GM23338 (cell line): ENCODE measurements at regions not wholly inside any gene's neighbourhood (a gene's known extent, or its start where the extent isn't known, plus 50 kb on each side); places are given as distances from the start of the nearest gene placed in this dataset.
A peak's percentile ranks its signal among the peaks of the same experiment; 100 is the strongest.
"Not testable (repeated sequence)": the region's sequence is repeated elsewhere in the genome, so short reads cannot be mapped to it uniquely, and the experiment has no call there.

ENCODE experiments used
- ATAC-seq: fragments of 200-7000 bp; cut with Tn5 transposase; 3 replicates; pipeline ENCODE4 v1.9.1; 2020
- DNase-seq: peaks from one replicate; pipeline ENCODE4 v3.0.0-alpha.2; 2015; ENCODE audit warnings: low spot score
- H2AFZ ChIP-seq: fragments of 200-600 bp; sonication (generic); 2 replicates; pipeline ENCODE4 v1.8.0; 2016; ENCODE audit warnings: antibody characterized with exemption, mild to moderate bottlenecking, moderate library complexity
- H3F3A ChIP-seq: fragments of 200-600 bp; sonication (generic); replicated peaks from 2 replicates; pipeline ENCODE4 v1.8.0; 2017; ENCODE audit warnings: antibody characterized with exemption, mixed run types, low read depth
- H3K27ac ChIP-seq: fragments of 200-600 bp; sonication (generic); 2 replicates; pipeline ENCODE4 v1.6.1; 2016; ENCODE audit warnings: low read depth
- H3K27me3 ChIP-seq: fragments of 200-600 bp; sonication (generic); 2 replicates; pipeline ENCODE4 v1.8.0; 2016; ENCODE audit warnings: mild to moderate bottlenecking, mixed run types, moderate library complexity; ENCODE audit not compliant: insufficient read depth
- H3K36me3 ChIP-seq: fragments of 200-600 bp; sonication (generic); 2 replicates; pipeline ENCODE4 v1.8.0; 2016; ENCODE audit warnings: mild to moderate bottlenecking; ENCODE audit not compliant: insufficient read depth
- H3K4me1 ChIP-seq: fragments of 200-600 bp; sonication (generic); 2 replicates; pipeline ENCODE4 v1.8.0; 2016; ENCODE audit warnings: mild to moderate bottlenecking, moderate library complexity; ENCODE audit not compliant: insufficient read depth
- H3K4me2 ChIP-seq: fragments of 200-600 bp; sonication (generic); 2 replicates; pipeline ENCODE4 v1.7.1; 2017; ENCODE audit warnings: mixed run types
- H3K4me3 ChIP-seq: fragments of 200-600 bp; sonication (generic); 2 replicates; pipeline ENCODE4 v1.6.1; 2016; ENCODE audit warnings: mixed run types
- H3K79me2 ChIP-seq: fragments of 200-600 bp; sonication (generic); replicated peaks from 2 replicates; pipeline ENCODE4 v1.8.0; 2017; ENCODE audit warnings: mild to moderate bottlenecking; ENCODE audit not compliant: insufficient read depth
- H3K9me2 ChIP-seq: fragments of 200-600 bp; sonication (generic); 2 replicates; pipeline ENCODE4 v1.8.0; 2017; ENCODE audit not compliant: insufficient read depth
- H4K20me1 ChIP-seq: fragments of 200-600 bp; sonication (generic); replicated peaks from 2 replicates; pipeline ENCODE4 v1.8.0; 2017; ENCODE audit warnings: mild to moderate bottlenecking; ENCODE audit not compliant: insufficient read depth
- H3K27ac Mint-ChIP-seq: 2 replicates; pipeline ENCODE4 v1.8.0; 2020; ENCODE audit warnings: inconsistent platforms, mild to moderate bottlenecking, moderate library complexity, mixed read lengths
- H3K27me3 Mint-ChIP-seq: 3 replicates; pipeline ENCODE4 v1.8.0; 2022; ENCODE audit warnings: low read depth, mild to moderate bottlenecking, moderate library complexity, mixed read lengths, inconsistent platforms; ENCODE audit not compliant: insufficient read depth, poor library complexity
- H3K36me3 Mint-ChIP-seq: 3 replicates; pipeline ENCODE4 v1.8.0; 2021; ENCODE audit warnings: low read depth, mild to moderate bottlenecking, inconsistent platforms, moderate library complexity, mixed read lengths
- H3K4me1 Mint-ChIP-seq: 3 replicates; pipeline ENCODE4 v1.8.0; 2020; ENCODE audit warnings: mild to moderate bottlenecking, inconsistent platforms, mixed read lengths
- H3K4me3 Mint-ChIP-seq: 3 replicates; pipeline ENCODE4 v1.8.0; 2021; ENCODE audit warnings: moderate library complexity, mild to moderate bottlenecking, inconsistent platforms, mixed read lengths
- H3K9me3 Mint-ChIP-seq: 3 replicates; pipeline ENCODE4 v1.8.0; 2020; ENCODE audit warnings: moderate library complexity, mild to moderate bottlenecking, inconsistent platforms, mixed read lengths
- POLR2AphosphoS5 ChIP-seq: IDR thresholded peaks from 2 replicates; pipeline ENCODE4 v1.6.1; 2016; ENCODE audit warnings: antibody characterized with exemption, low read depth
- ZNF114 ChIP-seq: fragments of 250-450 bp; sonication (Bioruptor Pico); IDR thresholded peaks from 2 replicates; pipeline ENCODE4 v1.5.0; 2020; ENCODE audit warnings: mild to moderate bottlenecking, moderate library complexity
- TF ChIP-seq, protein P1 (sequence below), 2 experiments: fragments of 200-600 bp in 1 of 2; sonication (generic) in 1 of 2; conservative IDR thresholded peaks; 2 replicates each; pipeline versions ENCODE4 v1.5.1 to v1.6.1; 2016 to 2017; ENCODE audit warnings: antibody characterized with exemption in 2 of 2, low read depth in 2 of 2, mild to moderate bottlenecking in 2 of 2, moderate library complexity in 1 of 2
- TF ChIP-seq, protein P2 (sequence below): fragments of 250-450 bp; sonication (Bioruptor Pico); IDR thresholded peaks from 2 replicates; pipeline ENCODE4 v1.5.0; 2020; ENCODE audit warnings: mild to moderate bottlenecking, moderate library complexity

DNA sequence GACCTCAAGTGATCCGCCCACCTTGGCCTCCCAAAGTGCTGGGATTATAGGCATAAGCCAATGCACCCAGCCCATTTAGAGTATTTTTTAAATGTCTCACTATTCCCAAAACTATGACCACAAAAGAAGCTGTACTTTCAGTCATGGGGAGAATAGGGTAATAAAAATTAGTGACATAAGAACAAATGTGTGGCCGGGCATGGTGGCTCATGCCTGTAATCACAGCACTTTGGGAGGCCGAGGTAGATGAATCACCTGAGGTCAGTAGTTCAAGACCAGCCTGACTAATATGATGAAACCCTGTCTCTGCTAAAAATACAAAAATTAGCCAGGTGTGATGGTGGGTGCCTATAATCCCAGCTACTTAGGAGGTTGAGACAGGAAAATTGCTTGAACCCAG, 402.3 kb downstream of the PSAT1 start:
- not testable (repeated sequence) for H3K4me3 Mint-ChIP-seq, H3K36me3 Mint-ChIP-seq, H3K9me2 ChIP-seq, H4K20me1 ChIP-seq, H3K27me3 Mint-ChIP-seq, H3K4me2 ChIP-seq, H3K9me3 Mint-ChIP-seq, H3K4me1 ChIP-seq, H3K4me1 Mint-ChIP-seq, H3K36me3 ChIP-seq, H2AFZ ChIP-seq, DNase-seq, H3F3A ChIP-seq, H3K27me3 ChIP-seq, H3K27ac ChIP-seq, H3K4me3 ChIP-seq, ATAC-seq, H3K79me2 ChIP-seq, H3K27ac Mint-ChIP-seq

GRCh38 chr9:78704153-78704552, 407.2 kb downstream of the PSAT1 start:
- not testable (repeated sequence) for H3K4me1 ChIP-seq, H3K9me2 ChIP-seq, H3K36me3 Mint-ChIP-seq, H4K20me1 ChIP-seq, H3K27ac ChIP-seq, H3K36me3 ChIP-seq, H3K27me3 ChIP-seq, H3F3A ChIP-seq, H3K4me1 Mint-ChIP-seq, H2AFZ ChIP-seq, H3K4me3 ChIP-seq, H3K79me2 ChIP-seq, H3K9me3 Mint-ChIP-seq, H3K27me3 Mint-ChIP-seq, H3K4me3 Mint-ChIP-seq, H3K4me2 ChIP-seq
- ATAC-seq (peak; percentile 72), DNase-seq (peak; percentile 79)
- peak overlapping the region; percentile 16; the same call in 1 of the 2 replicates for H3K27ac Mint-ChIP-seq
- TF ChIP-seq, protein P1, sequence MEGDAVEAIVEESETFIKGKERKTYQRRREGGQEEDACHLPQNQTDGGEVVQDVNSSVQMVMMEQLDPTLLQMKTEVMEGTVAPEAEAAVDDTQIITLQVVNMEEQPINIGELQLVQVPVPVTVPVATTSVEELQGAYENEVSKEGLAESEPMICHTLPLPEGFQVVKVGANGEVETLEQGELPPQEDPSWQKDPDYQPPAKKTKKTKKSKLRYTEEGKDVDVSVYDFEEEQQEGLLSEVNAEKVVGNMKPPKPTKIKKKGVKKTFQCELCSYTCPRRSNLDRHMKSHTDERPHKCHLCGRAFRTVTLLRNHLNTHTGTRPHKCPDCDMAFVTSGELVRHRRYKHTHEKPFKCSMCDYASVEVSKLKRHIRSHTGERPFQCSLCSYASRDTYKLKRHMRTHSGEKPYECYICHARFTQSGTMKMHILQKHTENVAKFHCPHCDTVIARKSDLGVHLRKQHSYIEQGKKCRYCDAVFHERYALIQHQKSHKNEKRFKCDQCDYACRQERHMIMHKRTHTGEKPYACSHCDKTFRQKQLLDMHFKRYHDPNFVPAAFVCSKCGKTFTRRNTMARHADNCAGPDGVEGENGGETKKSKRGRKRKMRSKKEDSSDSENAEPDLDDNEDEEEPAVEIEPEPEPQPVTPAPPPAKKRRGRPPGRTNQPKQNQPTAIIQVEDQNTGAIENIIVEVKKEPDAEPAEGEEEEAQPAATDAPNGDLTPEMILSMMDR (conservative IDR thresholded peaks at IDR 0.05; ENCODE audit: low read depth in 2 of 2), result peak; percentile 61 to 76

- Histone ChIP-seq H4K20me1 (no peaks in the 10 kb centered on the region), H2AFZ (no peak overlapping the region), H3F3A (no peaks in the 10 kb centered on the region), H3K4me3 (no peak overlapping the region), H3K4me2 (no peak overlapping the region), H3K27ac (no peak overlapping the region), H3K27me3 (no peaks in the 10 kb centered on the region), H3K9me2 (peaks cover 3% of the 10 kb centered on the region; the same call in 1 of the 2 replicates), H3K79me2 (no peaks in the 10 kb centered on the region), H3K36me3 (no peaks in the 10 kb centered on the region), H3K4me1 (no peaks in the 10 kb centered on the region)
- Mint-ChIP-seq H3K36me3 (0 out of 3 replicates have a peak, but pooled peaks cover 4% of the 10 kb centered on the region), H3K4me3 (no peak overlapping the region), H3K4me1 (peaks cover 3% of the 10 kb centered on the region), H3K9me3 (no peaks in the 10 kb centered on the region), H3K27ac (no peak overlapping the region), H3K27me3 (no peaks in the 10 kb centered on the region)
- ATAC-seq, result no peak
- no peak for DNase-seq
- TF ChIP-seq ZNF114 (CRISPR knock-in tag), result no peak
- no peak for TF ChIP-seq POLR2AphosphoS5
Observed at GRCh38 chr9:78707080-78707479, 410.2 kb downstream of the PSAT1 start.

- H3K27ac ChIP-seq, result no peak overlapping the region
- no peaks in the 10 kb centered on the region for H4K20me1 ChIP-seq
- H3K9me3 Mint-ChIP-seq, result no peaks in the 10 kb centered on the region
- ATAC-seq (no peak), DNase-seq (no peak)
- 0 out of 3 replicates have a peak, but pooled peaks cover 4% of the 10 kb centered on the region for H3K36me3 Mint-ChIP-seq
- H3K27me3 ChIP-seq, result no peaks in the 10 kb centered on the region
- H3K4me3 Mint-ChIP-seq, result no peak overlapping the region
- H3K79me2 ChIP-seq, result no peaks in the 10 kb centered on the region
- no peak overlapping the region for H3K4me2 ChIP-seq
- no peak overlapping the region for H3K4me3 ChIP-seq
- H3K27ac Mint-ChIP-seq, result no peak overlapping the region
- peaks cover 3% of the 10 kb centered on the region; the same call in 1 of the 2 replicates for H3K9me2 ChIP-seq
- H3K4me1 Mint-ChIP-seq, result peaks cover 7% of the 10 kb centered on the region
- H2AFZ ChIP-seq, result no peak overlapping the region
- H3F3A ChIP-seq, result no peaks in the 10 kb centered on the region
- H3K4me1 ChIP-seq, result peaks cover 3% of the 10 kb centered on the region; the same call in 1 of the 2 replicates
- H3K27me3 Mint-ChIP-seq, result no peaks in the 10 kb centered on the region
- H3K36me3 ChIP-seq, result no peaks in the 10 kb centered on the region
- TF ChIP-seq, protein P2, sequence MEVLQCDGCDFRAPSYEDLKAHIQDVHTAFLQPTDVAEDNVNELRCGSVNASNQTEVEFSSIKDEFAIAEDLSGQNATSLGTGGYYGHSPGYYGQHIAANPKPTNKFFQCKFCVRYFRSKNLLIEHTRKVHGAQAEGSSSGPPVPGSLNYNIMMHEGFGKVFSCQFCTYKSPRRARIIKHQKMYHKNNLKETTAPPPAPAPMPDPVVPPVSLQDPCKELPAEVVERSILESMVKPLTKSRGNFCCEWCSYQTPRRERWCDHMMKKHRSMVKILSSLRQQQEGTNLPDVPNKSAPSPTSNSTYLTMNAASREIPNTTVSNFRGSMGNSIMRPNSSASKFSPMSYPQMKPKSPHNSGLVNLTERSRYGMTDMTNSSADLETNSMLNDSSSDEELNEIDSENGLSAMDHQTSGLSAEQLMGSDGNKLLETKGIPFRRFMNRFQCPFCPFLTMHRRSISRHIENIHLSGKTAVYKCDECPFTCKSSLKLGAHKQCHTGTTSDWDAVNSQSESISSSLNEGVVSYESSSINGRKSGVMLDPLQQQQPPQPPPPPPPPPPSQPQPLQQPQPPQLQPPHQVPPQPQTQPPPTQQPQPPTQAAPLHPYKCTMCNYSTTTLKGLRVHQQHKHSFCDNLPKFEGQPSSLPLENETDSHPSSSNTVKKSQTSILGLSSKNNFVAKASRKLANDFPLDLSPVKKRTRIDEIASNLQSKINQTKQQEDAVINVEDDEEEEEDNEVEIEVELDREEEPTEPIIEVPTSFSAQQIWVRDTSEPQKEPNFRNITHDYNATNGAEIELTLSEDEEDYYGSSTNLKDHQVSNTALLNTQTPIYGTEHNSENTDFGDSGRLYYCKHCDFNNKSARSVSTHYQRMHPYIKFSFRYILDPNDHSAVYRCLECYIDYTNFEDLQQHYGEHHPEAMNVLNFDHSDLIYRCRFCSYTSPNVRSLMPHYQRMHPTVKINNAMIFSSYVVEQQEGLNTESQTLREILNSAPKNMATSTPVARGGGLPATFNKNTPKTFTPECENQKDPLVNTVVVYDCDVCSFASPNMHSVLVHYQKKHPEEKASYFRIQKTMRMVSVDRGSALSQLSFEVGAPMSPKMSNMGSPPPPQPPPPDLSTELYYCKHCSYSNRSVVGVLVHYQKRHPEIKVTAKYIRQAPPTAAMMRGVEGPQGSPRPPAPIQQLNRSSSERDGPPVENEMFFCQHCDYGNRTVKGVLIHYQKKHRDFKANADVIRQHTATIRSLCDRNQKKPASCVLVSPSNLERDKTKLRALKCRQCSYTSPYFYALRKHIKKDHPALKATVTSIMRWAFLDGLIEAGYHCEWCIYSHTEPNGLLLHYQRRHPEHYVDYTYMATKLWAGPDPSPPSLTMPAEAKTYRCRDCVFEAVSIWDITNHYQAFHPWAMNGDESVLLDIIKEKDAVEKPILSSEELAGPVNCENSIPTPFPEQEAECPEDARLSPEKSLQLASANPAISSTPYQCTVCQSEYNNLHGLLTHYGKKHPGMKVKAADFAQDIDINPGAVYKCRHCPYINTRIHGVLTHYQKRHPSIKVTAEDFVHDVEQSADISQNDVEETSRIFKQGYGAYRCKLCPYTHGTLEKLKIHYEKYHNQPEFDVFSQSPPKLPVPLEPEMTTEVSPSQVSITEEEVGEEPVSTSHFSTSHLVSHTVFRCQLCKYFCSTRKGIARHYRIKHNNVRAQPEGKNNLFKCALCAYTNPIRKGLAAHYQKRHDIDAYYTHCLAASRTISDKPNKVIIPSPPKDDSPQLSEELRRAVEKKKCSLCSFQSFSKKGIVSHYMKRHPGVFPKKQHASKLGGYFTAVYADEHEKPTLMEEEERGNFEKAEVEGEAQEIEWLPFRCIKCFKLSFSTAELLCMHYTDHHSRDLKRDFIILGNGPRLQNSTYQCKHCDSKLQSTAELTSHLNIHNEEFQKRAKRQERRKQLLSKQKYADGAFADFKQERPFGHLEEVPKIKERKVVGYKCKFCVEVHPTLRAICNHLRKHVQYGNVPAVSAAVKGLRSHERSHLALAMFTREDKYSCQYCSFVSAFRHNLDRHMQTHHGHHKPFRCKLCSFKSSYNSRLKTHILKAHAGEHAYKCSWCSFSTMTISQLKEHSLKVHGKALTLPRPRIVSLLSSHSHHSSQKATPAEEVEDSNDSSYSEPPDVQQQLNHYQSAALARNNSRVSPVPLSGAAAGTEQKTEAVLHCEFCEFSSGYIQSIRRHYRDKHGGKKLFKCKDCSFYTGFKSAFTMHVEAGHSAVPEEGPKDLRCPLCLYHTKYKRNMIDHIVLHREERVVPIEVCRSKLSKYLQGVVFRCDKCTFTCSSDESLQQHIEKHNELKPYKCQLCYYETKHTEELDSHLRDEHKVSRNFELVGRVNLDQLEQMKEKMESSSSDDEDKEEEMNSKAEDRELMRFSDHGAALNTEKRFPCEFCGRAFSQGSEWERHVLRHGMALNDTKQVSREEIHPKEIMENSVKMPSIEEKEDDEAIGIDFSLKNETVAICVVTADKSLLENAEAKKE (CRISPR knock-in tag), result no peak
- no peak for TF ChIP-seq ZNF114 (CRISPR knock-in tag)
Observed at GRCh38 chr9:78707481-78707991, 410.6 kb downstream of the PSAT1 start.
